ENCODE measurements at regions not wholly inside any gene's neighbourhood (a gene's known extent, or its start where the extent isn't known, plus 50 kb on each side); places are given as distances from the start of the nearest gene placed in this dataset.
A peak's percentile ranks its signal among the peaks of the same experiment; 100 is the strongest.

- H3K4me3 ChIP-seq (ENCODE audit: low read depth, low read length): no peak overlapping the region
- TF ChIP-seq CTCF (IDR thresholded peaks at IDR 0.05; ENCODE audit: insufficient read depth, low read depth, low read length): no peak
- DNase-seq (ENCODE audit: low read depth): peak; percentile 49
Observed at GRCh38 chr4:140213116-140213515, 59.1 kb upstream of the MAML3 start.

- H3K4me3 ChIP-seq (ENCODE audit: low read depth, low read length): no peak overlapping the region
- DNase-seq (ENCODE audit: low read depth): no peak
- no peak for TF ChIP-seq CTCF (IDR thresholded peaks at IDR 0.05; ENCODE audit: insufficient read depth, low read depth, low read length)
Observed at GRCh38 chr4:140212646-140213045, 58.7 kb upstream of the MAML3 start.

GRCh38 chr4:140212194-140212593 lies 58.2 kb upstream of the MAML3 start:
- TF ChIP-seq CTCF (IDR thresholded peaks at IDR 0.05; ENCODE audit: insufficient read depth, low read depth, low read length): no peak
- DNase-seq (ENCODE audit: low read depth): no peak
- no peak overlapping the region for H3K4me3 ChIP-seq (ENCODE audit: low read depth, low read length)

GRCh38 chr4:140211693-140212092 lies 57.7 kb upstream of the MAML3 start:
- no peak overlapping the region for H3K4me3 ChIP-seq (ENCODE audit: low read depth, low read length)
- TF ChIP-seq CTCF (IDR thresholded peaks at IDR 0.05; ENCODE audit: insufficient read depth, low read depth, low read length): no peak
- no peak for DNase-seq (ENCODE audit: low read depth)

- H3K4me3 ChIP-seq (ENCODE audit: low read depth, low read length): no peak overlapping the region
- TF ChIP-seq CTCF (IDR thresholded peaks at IDR 0.05; ENCODE audit: insufficient read depth, low read depth, low read length): no peak
- DNase-seq (ENCODE audit: low read depth): no peak
Observed at GRCh38 chr4:140211161-140211560, 57.2 kb upstream of the MAML3 start.

GRCh38 chr4:140208921-140209320 lies 54.9 kb upstream of the MAML3 start:
- no peak for DNase-seq (ENCODE audit: low read depth)
- TF ChIP-seq CTCF (IDR thresholded peaks at IDR 0.05; ENCODE audit: insufficient read depth, low read depth, low read length): no peak
- no peak overlapping the region for H3K4me3 ChIP-seq (ENCODE audit: low read depth, low read length)
